Bronchial epithelial cell (primary cell): ENCODE measurements at regions not wholly inside any gene's neighbourhood (a gene's known extent, or its start where the extent isn't known, plus 50 kb on each side); places are given as distances from the start of the nearest gene placed in this dataset.

ENCODE experiments used
- DNase-seq: peaks from one replicate; pipeline ENCODE4 v3.0.0-alpha.2; 2010; ENCODE audit warnings: low read depth
- FAIRE-seq: peaks from 2 replicates; lab custom pipeline; 2011; peaks lifted over from hg19 to GRCh38; lab: Jason Lieb, UNC
- H3K27me3 ChIP-seq: 2 replicates; pipeline ENCODE4 v1.5.1; 2011; ENCODE audit warnings: low read length; ENCODE audit not compliant: control insufficient read depth, insufficient read depth
- H3K36me3 ChIP-seq: 2 replicates; pipeline ENCODE4 v1.5.1; 2011; ENCODE audit warnings: low read length; ENCODE audit not compliant: control insufficient read depth, insufficient read depth
- H3K4me3 ChIP-seq: 2 replicates; pipeline ENCODE4 v1.5.1; 2011; ENCODE audit warnings: mild to moderate bottlenecking, low read depth, low read length, control low read depth
- TF ChIP-seq, protein P1 (sequence below): IDR thresholded peaks from 2 replicates; pipeline ENCODE4 v1.5.1; 2011; ENCODE audit warnings: mild to moderate bottlenecking, moderate library complexity, low read length, control low read depth, inconsistent platforms; ENCODE audit not compliant: insufficient read depth, severe bottlenecking

DNA sequence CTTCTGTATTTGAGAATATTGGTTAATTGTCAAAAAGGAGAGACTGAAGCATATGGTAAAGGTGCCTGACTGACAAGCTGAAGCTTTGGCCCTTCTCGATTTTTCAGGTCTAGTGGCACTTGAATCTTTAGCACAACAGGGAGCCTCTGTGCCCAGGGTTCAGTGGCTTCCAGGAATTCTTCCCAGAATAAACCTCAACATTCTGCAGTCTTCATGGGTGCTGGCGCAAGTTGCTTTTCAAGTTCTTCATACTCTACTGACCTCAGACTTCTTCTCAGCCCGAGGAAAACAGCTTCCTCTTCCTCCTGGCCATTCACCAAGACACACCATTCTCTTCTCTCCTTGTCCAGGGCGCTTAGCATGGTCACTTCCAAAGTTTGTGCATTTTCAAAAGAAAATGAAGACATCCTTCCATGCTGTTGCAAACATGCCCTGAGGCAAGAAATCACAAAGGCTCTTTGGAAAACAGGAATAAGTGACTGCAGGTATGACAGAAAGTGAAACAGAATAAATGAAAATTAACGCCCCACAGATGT lies 89.9 kb downstream of the MGST1 start:
- Histone ChIP-seq H3K36me3 (no peaks in the 10 kb centered on the region), H3K27me3 (no peaks in the 10 kb centered on the region), H3K4me3 (no peak overlapping the region)
- TF ChIP-seq, protein P1, sequence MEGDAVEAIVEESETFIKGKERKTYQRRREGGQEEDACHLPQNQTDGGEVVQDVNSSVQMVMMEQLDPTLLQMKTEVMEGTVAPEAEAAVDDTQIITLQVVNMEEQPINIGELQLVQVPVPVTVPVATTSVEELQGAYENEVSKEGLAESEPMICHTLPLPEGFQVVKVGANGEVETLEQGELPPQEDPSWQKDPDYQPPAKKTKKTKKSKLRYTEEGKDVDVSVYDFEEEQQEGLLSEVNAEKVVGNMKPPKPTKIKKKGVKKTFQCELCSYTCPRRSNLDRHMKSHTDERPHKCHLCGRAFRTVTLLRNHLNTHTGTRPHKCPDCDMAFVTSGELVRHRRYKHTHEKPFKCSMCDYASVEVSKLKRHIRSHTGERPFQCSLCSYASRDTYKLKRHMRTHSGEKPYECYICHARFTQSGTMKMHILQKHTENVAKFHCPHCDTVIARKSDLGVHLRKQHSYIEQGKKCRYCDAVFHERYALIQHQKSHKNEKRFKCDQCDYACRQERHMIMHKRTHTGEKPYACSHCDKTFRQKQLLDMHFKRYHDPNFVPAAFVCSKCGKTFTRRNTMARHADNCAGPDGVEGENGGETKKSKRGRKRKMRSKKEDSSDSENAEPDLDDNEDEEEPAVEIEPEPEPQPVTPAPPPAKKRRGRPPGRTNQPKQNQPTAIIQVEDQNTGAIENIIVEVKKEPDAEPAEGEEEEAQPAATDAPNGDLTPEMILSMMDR: no peak
- no peak for FAIRE-seq
- no peak for DNase-seq

DNA sequence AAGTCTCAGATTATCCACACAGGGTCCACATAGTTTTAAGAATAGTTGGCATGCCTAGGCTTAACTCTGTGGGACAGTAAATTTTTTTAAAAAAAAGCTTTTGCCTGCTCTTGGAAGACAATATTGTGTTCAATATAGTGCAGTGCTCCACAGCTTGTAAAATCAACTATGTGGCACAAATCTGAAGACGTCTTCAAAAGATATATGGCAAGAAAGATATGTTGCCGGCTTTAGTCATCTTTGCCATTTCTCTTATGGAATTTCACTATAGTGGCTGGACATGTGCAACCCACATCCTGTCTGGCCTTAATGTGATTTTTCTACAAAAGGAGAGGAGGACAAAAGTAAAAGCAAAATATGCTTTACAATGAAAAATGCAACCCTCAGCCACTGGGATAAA lies 90.5 kb downstream of the MGST1 start:
- FAIRE-seq (no peak), DNase-seq (no peak)

DNA sequence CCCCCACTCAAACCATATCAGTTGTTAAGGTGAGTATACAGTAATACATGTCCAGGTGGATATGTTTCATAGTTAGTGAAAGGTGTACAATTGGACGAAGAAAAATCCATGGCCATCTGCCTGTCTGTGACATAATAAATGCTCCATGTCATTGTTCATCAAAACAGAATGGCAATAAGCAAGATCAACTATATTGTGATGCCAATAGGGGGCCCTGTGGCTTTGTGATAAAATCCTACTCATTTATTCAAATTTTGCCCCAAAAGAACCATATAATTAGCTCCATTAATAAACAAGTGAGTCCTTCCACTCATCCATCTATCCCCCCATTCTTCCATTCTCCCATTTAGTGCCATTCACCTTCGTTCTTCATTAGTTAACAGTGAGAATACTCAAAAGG lies 102.0 kb downstream of the MGST1 start:
- Histone ChIP-seq H3K27me3 (no peaks in the 10 kb centered on the region), H3K36me3 (no peaks in the 10 kb centered on the region), H3K4me3 (no peak overlapping the region)
- no peak for DNase-seq
- TF ChIP-seq, protein P1: no peak
- no peak for FAIRE-seq

More for the DNA sequence above, 90.5 kb downstream of the MGST1 start:
- H3K27me3 ChIP-seq: no peaks in the 10 kb centered on the region
- H3K36me3 ChIP-seq: no peaks in the 10 kb centered on the region
- TF ChIP-seq, protein P1: no peak
- H3K4me3 ChIP-seq: no peak overlapping the region

DNA sequence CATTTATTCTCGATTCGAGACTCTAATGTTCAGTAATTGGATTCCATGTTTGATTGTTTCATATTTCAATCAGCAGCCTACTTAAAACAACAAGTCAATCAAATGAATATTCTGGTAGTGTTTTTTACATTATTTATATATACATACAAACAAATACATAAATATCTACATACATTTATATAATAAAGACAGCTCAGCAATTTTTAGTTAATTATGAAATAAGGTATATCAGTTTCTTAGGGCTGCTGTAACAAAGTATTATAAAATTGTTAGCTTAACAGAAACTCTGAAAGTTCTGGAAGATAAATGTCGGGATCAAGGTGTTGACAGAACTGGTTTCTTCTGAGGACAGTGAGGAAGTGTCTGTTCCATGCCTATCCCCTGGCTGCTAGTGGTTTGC lies 105.9 kb downstream of the MGST1 start:
- no peaks in the 10 kb centered on the region for H3K27me3 ChIP-seq
- no peak overlapping the region for H3K4me3 ChIP-seq
- DNase-seq (no peak), FAIRE-seq (no peak)
- TF ChIP-seq, protein P1: no peak
- no peaks in the 10 kb centered on the region for H3K36me3 ChIP-seq

DNA sequence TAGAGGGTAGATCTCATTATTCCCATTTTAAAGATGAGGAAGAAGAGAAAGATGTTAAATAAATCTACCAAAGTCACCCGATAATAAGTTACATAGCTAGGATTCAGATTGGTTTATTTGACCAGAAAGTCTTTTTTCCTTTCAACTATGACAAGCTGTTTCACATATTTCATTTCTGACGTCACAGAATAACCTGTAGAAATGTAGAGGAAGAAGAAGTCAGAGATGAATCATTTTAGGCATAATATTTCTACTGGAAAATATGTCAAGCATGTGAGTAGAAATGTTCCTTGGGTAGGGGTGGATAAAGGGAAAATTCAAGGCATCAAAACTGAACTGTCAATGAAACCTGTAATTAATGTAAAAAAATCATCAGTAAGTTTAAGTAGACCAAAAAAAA lies 107.0 kb downstream of the MGST1 start:
- H3K36me3 ChIP-seq: no peaks in the 10 kb centered on the region
- TF ChIP-seq, protein P1: no peak
- FAIRE-seq (no peak), DNase-seq (peak; percentile 73)
- H3K4me3 ChIP-seq: no peak overlapping the region
- no peaks in the 10 kb centered on the region for H3K27me3 ChIP-seq

DNA sequence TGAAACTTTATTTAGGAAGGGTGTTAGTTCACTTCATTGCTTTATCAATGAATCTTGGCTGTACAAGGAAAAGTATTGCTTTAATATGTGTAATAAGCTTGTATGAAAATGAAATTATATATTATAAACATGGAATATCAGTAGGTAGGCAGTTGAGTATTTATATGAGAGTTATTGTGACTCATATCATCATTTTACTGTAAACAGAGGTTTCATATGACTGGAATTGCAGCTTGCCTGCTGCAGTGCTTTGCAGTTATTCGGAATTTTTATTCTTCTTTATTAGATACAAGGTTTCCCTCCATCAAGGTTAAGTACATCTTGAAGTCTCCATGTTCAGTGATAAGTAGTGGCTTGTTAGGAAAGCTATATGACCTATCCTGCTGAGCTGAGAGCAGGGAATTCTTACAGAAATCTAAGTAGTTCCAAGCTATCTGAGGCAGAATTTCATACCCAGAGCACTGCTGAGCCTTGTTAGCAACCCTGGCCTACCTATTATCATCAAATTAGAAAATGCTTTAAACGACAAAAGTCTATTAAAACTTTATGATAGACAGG lies 111.2 kb downstream of the MGST1 start:
- no peaks in the 10 kb centered on the region for H3K36me3 ChIP-seq
- TF ChIP-seq, protein P1: no peak
- no peak for FAIRE-seq
- no peak for DNase-seq
- H3K4me3 ChIP-seq: no peak overlapping the region
- H3K27me3 ChIP-seq: no peaks in the 10 kb centered on the region
